ENCODE measurements at regions not wholly inside any gene's neighbourhood (a gene's known extent, or its start where the extent isn't known, plus 50 kb on each side); places are given as distances from the start of the nearest gene placed in this dataset.

GRCh38 chr10:56623064-56623463 lies 262.0 kb upstream of the ZWINT start:
- no peaks in the 10 kb centered on the region for H3K27me3 ChIP-seq (ENCODE audit: control insufficient read depth, insufficient read depth, low read length)
- no peak for TF ChIP-seq CTCF (IDR thresholded peaks at IDR 0.05)
- H3K36me3 ChIP-seq (ENCODE audit: control insufficient read depth, insufficient read depth, low read length): no peaks in the 10 kb centered on the region
- H3K4me2 ChIP-seq (ENCODE audit: low read length): peak overlapping the region; percentile 16
- no peak overlapping the region for H3K9ac ChIP-seq
- no peaks in the 10 kb centered on the region for H3K79me2 ChIP-seq
- H3K27ac ChIP-seq: no peak overlapping the region
- no peak overlapping the region for H3K4me3 ChIP-seq (ENCODE audit: low read depth, low read length)
- no peak overlapping the region for H2AFZ ChIP-seq
- H3K4me1 ChIP-seq: no peaks in the 10 kb centered on the region
- H3K9me3 ChIP-seq (ENCODE audit: control insufficient read depth, low read length): no peaks in the 10 kb centered on the region

- no peak overlapping the region for H3K4me3 ChIP-seq (ENCODE audit: low read depth, low read length)
- no peaks in the 10 kb centered on the region for H3K36me3 ChIP-seq (ENCODE audit: control insufficient read depth, insufficient read depth, low read length)
- no peak overlapping the region for H2AFZ ChIP-seq
- H3K9me3 ChIP-seq (ENCODE audit: control insufficient read depth, low read length): no peaks in the 10 kb centered on the region
- no peaks in the 10 kb centered on the region for H3K79me2 ChIP-seq
- H3K9ac ChIP-seq: no peak overlapping the region
- H3K27me3 ChIP-seq (ENCODE audit: control insufficient read depth, insufficient read depth, low read length): no peaks in the 10 kb centered on the region
- TF ChIP-seq CTCF (IDR thresholded peaks at IDR 0.05): no peak
- H3K4me2 ChIP-seq (ENCODE audit: low read length): peak overlapping the region; percentile 16
- H3K27ac ChIP-seq: no peak overlapping the region
- no peaks in the 10 kb centered on the region for H3K4me1 ChIP-seq
Observed at GRCh38 chr10:56622335-56622973, 261.4 kb upstream of the ZWINT start.

- H3K4me3 ChIP-seq (ENCODE audit: low read depth, low read length): no peak overlapping the region
- no peaks in the 10 kb centered on the region for H3K4me1 ChIP-seq
- no peak overlapping the region for H3K27ac ChIP-seq
- no peaks in the 10 kb centered on the region for H3K9me3 ChIP-seq (ENCODE audit: control insufficient read depth, low read length)
- H3K9ac ChIP-seq: no peak overlapping the region
- no peak overlapping the region for H2AFZ ChIP-seq
- H3K79me2 ChIP-seq: no peaks in the 10 kb centered on the region
- H3K36me3 ChIP-seq (ENCODE audit: control insufficient read depth, insufficient read depth, low read length): no peaks in the 10 kb centered on the region
- TF ChIP-seq CTCF (IDR thresholded peaks at IDR 0.05): no peak
- H3K4me2 ChIP-seq (ENCODE audit: low read length): no peak overlapping the region
- H3K27me3 ChIP-seq (ENCODE audit: control insufficient read depth, insufficient read depth, low read length): no peaks in the 10 kb centered on the region
Observed at GRCh38 chr10:56606202-56606601, 245.1 kb upstream of the ZWINT start.

GRCh38 chr10:56605051-56605450 lies 244.0 kb upstream of the ZWINT start:
- Histone ChIP-seq H3K4me3 (ENCODE audit: low read depth, low read length) (no peak overlapping the region), H3K9ac (no peak overlapping the region), H3K9me3 (ENCODE audit: control insufficient read depth, low read length) (no peaks in the 10 kb centered on the region), H3K4me1 (no peaks in the 10 kb centered on the region), H3K27me3 (ENCODE audit: control insufficient read depth, insufficient read depth, low read length) (no peaks in the 10 kb centered on the region), H3K79me2 (no peaks in the 10 kb centered on the region), H3K36me3 (ENCODE audit: control insufficient read depth, insufficient read depth, low read length) (no peaks in the 10 kb centered on the region), H3K4me2 (ENCODE audit: low read length) (peak overlapping the region; percentile 63), H3K27ac (no peak overlapping the region), H2AFZ (no peak overlapping the region)
- no peak for TF ChIP-seq CTCF (IDR thresholded peaks at IDR 0.05)

GRCh38 chr10:56604624-56605023 lies 243.6 kb upstream of the ZWINT start:
- Histone ChIP-seq H3K27me3 (ENCODE audit: control insufficient read depth, insufficient read depth, low read length) (no peaks in the 10 kb centered on the region), H3K9ac (no peak overlapping the region), H3K27ac (no peak overlapping the region), H3K4me3 (ENCODE audit: low read depth, low read length) (no peak overlapping the region), H3K9me3 (ENCODE audit: control insufficient read depth, low read length) (no peaks in the 10 kb centered on the region), H3K4me2 (ENCODE audit: low read length) (peak overlapping the region; percentile 63), H3K4me1 (no peaks in the 10 kb centered on the region), H3K36me3 (ENCODE audit: control insufficient read depth, insufficient read depth, low read length) (no peaks in the 10 kb centered on the region), H2AFZ (no peak overlapping the region), H3K79me2 (no peaks in the 10 kb centered on the region)
- TF ChIP-seq CTCF (IDR thresholded peaks at IDR 0.05): no peak

Data from parathyroid adenoma (tissue), 2 donors.